ENCODE measurements at regions not wholly inside any gene's neighbourhood (a gene's known extent, or its start where the extent isn't known, plus 50 kb on each side); places are given as distances from the start of the nearest gene placed in this dataset.

GRCh38 chr20:24718277-24718676 is 230.8 kb upstream of the CST7 start:
- DNase-seq (ENCODE audit: low read depth): no peak

DNA sequence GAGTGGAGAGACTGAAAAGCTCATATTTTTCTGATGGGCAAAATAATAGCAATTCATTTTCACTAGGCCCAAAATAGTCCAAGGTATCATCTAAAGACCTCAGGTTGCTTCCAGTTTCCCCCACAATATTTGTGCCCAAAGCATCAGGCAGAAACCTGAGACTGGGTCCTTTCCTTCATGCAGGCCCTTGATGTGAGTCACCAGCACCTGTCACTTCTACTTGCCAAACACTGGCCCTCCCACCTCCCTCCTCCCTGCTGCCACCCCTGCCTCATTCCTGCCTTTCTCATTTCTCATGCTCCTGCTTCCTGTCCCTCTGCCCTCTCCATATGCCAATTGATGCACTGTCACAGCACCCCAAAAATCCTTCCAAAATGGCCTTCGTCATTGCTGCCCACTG is 230.4 kb upstream of the CST7 start:
- DNase-seq (ENCODE audit: low read depth): no peak

DNA sequence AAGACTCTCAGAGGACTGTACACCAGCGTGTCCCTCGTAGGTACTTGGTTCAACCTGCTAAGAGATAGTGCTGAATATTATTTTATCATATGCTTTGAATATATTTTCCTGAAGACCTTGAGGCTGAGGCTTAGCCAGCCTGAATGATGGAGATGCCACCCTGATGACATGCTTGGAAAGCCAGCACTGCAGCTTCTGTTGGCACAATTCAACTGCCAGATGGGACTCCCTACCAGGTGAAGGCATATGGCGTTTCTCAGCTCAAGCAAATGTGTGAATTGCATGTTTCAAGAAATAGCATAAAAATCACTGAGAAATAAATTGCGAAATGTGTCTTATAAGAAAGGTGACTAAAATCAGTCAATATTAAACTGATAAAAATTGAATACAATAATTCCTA is 228.1 kb upstream of the CST7 start:
- DNase-seq (ENCODE audit: low read depth): no peak

GRCh38 chr20:24721891-24722568 is 227.0 kb upstream of the CST7 start:
- DNase-seq (ENCODE audit: low read depth): no peak

DNA sequence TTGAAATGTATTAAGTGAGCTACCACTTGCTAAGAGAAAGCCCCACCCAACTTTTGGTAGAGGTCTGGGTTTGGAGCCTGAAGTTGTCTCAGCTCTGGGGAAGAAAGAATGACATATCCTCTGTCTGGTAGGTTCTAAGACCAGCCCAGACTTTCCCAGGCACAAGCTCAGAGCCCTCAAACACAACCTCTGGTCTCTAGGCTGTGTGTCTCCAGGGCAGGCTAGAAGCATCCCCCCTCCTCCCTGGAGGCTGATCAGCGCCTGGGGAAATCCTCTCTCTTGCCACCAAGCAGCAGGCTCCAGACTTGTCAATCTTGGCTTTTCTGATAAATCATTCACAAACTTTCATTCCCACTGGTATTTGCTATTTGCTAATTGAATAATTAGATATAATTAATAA is 226.5 kb upstream of the CST7 start:
- DNase-seq (ENCODE audit: low read depth): no peak

- DNase-seq (ENCODE audit: low read depth): no peak
These were observed 225.9 kb upstream of the CST7 start for GRCh38 chr20:24723186-24723585.

DNA sequence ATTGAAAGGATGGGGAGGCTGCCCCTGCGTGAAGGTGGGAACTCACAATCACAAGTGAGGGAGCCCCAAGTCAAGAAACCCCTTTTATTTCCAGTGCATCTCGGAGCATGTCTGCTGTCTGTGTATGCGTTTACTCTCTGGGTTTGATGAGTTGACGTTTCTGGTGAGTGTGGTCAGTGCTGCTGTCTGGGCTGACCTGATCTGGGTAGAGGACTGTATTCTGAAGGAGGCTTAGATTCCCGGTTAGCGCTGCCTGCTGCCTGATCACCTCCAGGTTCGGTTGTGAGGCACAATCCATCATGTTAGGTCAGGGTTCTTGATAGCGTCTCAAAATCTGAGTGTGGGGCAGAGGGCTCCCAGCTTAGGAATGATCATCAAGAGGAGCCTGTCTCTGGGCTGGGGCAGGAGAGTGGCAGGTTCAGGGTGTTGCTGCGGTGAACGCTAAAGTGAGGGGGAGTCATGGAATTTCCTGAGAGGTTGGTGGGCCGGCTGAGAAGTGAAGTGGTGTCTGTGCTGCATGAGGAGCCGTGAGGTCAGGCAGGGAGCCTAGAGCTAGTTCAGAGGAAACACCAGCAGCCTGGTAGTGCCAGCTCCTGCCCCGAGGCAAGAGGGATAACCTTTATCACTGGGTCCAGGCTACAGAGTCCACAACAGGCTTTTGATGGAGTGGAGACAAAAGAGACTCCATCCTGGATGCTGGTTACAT is 225.3 kb upstream of the CST7 start:
- no peak for DNase-seq (ENCODE audit: low read depth)

GRCh38 chr20:24724982-24725533 is 224.0 kb upstream of the CST7 start:
- no peak for DNase-seq (ENCODE audit: low read depth)

DNA sequence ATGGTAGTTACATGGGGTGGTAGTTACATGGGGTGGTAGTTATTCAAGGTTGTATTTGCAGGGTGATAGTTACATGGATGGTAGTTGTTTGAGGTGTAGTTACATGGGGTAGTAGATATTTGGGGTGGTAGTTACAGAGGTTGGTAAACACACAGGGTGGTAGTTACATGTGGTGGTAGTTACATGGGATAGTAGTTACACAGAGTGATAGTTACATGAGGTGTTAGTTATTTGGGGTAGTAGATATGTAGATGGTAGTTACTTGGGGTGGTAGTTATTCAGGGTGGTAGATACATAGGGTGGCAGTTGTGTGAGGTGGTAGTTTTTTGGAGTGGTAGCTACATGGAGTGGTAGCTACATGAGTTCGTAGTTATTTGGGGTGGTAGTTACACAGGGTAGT is 221.3 kb upstream of the CST7 start:
- DNase-seq (ENCODE audit: low read depth): no peak

GRCh38 chr20:24729896-24730605 is 219.0 kb upstream of the CST7 start:
- no peak for DNase-seq (ENCODE audit: low read depth)

DNA sequence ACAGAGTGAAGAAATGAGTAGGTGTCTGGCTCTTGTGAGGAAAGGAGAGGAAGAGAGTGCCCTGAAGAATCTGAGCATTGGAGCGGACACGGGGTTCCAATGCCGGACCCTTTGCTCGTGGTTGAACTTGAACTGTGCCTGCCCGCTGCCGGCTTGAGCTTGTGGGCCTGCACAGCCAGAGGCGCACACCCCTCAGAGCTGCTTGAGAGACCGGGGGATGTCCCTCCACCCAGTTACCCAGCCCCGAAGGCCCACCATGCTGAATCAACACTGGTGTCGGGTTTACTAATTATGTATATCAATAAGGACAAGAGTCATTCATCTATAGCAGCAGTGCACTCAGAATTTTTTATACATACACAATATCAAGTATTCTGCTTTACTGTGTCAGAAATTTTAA is 218.3 kb upstream of the CST7 start:
- no peak for DNase-seq (ENCODE audit: low read depth)

GRCh38 chr20:24731312-24731711 is 217.8 kb upstream of the CST7 start:
- no peak for DNase-seq (ENCODE audit: low read depth)

- no peak for DNase-seq (ENCODE audit: low read depth)
These were observed 217.0 kb upstream of the CST7 start for GRCh38 chr20:24732076-24732475.

DNA sequence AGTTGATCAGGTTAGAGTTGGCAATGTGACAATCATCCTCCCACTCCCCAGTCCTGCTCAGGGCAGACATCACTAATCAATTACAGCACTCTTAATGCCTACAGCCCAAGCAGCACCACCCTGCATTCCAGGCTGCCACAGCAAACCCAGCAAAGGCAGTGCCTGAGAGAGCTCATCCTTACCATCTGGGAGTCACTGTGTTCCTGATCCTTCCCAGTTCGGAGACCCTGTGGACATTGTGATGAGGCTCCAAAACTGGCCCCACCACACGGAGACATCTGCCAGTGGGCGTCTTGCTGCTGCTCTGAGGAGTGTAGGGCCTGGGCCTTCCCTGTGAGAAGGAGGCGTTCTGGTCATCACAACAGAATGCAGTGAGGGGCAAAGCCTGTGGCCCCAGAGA is 216.5 kb upstream of the CST7 start:
- DNase-seq (ENCODE audit: low read depth): no peak

- no peak for DNase-seq (ENCODE audit: low read depth)
These were observed 215.7 kb upstream of the CST7 start for GRCh38 chr20:24733416-24733815.

GRCh38 chr20:24734139-24734538 is 214.9 kb upstream of the CST7 start:
- no peak for DNase-seq (ENCODE audit: low read depth)

DNA sequence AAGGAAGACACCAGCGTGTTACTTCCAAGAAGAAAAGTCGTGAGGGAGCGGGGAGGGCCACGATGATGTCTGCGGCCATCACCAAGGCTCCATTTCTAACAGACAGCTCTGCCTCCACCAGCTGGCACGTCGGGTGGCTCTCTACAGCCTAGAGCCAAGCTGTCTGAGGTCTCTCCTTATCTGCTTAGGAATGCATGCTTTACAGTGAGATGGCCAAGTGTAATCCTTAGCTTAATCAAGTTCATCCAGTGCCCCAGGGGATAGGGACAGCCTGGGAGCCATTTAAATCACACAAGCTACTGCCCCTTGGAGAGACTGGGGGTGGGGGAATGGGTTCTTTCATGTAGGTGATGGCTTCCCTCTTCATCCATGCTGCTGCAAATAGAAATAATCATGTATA is 213.8 kb upstream of the CST7 start:
- no peak for DNase-seq (ENCODE audit: low read depth)

DNA sequence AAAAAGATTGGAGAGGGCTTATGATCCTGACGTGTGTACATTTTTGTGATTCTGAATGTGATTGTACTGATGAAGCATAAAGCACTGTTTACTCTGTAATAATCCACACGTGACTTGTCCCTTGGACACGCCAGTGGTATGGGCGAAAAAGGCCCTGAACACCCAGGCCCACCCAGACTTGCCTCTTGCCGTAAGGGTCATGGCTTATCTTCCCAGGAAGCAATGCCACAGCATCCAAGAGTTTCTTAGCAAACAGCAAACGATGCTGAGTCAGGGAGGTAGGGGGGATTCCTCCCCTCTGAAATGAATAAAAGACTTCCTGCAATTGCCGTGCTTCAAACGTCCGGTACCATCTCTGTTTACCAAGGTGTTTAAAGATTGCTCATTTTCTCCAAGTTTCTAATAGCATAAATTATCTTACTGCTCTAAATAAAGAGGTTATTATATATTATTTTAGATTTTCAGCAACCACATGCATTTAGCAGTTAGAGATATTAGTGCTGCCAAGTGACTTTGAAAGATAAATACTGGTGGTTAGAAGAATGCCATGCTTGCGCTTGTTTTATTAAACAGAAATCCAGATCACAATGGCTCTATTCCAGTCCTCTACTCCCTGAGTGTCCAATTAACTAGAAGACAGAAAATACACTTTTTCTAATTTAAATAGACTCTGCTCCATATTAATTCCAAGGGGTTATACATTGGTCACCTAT is 212.8 kb upstream of the CST7 start:
- no peak for DNase-seq (ENCODE audit: low read depth)

GRCh38 chr20:24736844-24737211 is 212.2 kb upstream of the CST7 start:
- no peak for DNase-seq (ENCODE audit: low read depth)

- no peak for DNase-seq (ENCODE audit: low read depth)
These were observed 211.7 kb upstream of the CST7 start for GRCh38 chr20:24737212-24737850.

- no peak for DNase-seq (ENCODE audit: low read depth)
These were observed 210.9 kb upstream of the CST7 start for GRCh38 chr20:24738058-24738775.

All from non-pigmented ciliary epithelial cell (primary cell).